Heart right ventricle (tissue), 16 donors: ENCODE measurements at regions not wholly inside any gene's neighbourhood (a gene's known extent, or its start where the extent isn't known, plus 50 kb on each side); places are given as distances from the start of the nearest gene placed in this dataset.

Experiments
- ATAC-seq, 8 donors: fragments of 200-7000 bp; cut with Tn5 transposase; one replicate each; pipeline ENCODE4 v1.9.1; 2020; ENCODE audit warnings: mild to moderate bottlenecking in 8 of 8, moderate library complexity in 8 of 8, moderate number of reproducible peaks in 1 of 8
- DNase-seq, 2 donors: peaks; one replicate each; pipeline ENCODE4 v3.0.0-alpha.2; 2020
- H3K27ac ChIP-seq, 10 donors: fragments of 200-600 bp; sonication (generic) in 2 of 10; one replicate each; pipeline versions ENCODE4 v1.5.0 to v1.8.0; 2020 to 2022; ENCODE audit warnings: mild to moderate bottlenecking in 3 of 10
- H3K27me3 ChIP-seq, 7 donors: fragments of 200-600 bp; one replicate each; pipeline ENCODE4 v1.8.0; 2021 to 2022; ENCODE audit warnings: mild to moderate bottlenecking in 2 of 7
- H3K36me3 ChIP-seq, 9 donors: fragments of 200-600 bp; sonication (generic) in 1 of 9; one replicate each; pipeline versions ENCODE4 v1.5.0 to v1.8.0; 2020 to 2022; ENCODE audit warnings: mild to moderate bottlenecking in 2 of 9
- H3K4me1 ChIP-seq, 9 donors: fragments of 200-600 bp; sonication (generic) in 1 of 9; one replicate each; pipeline versions ENCODE4 v1.5.0 to v1.8.0; 2020 to 2022; ENCODE audit warnings: mild to moderate bottlenecking in 4 of 9
- H3K4me3 ChIP-seq, 10 donors: fragments of 200-600 bp; sonication (generic) in 2 of 10; one replicate each; pipeline versions ENCODE4 v1.5.0 to v1.8.0; 2020 to 2022; ENCODE audit warnings: mild to moderate bottlenecking in 7 of 10, moderate library complexity in 2 of 10
- H3K9me3 ChIP-seq, 11 donors: fragments of 200-600 bp in 10 of 11; sonication (generic) in 2 of 11; one replicate each; pipeline versions ENCODE4 v1.5.0 to v1.8.0; 2013 to 2022; ENCODE audit warnings: mild to moderate bottlenecking in 2 of 11, control low read depth in 1 of 11, moderate library complexity in 1 of 11
- WGBS, 2 donors: extraction: QIAGEN DNeasy Blood & Tissue Kit; methylation state at CpG; one replicate each; pipeline ENCODE4 v1.1.7; 2013; ENCODE audit warnings: inconsistent platforms in 1 of 2; 5-methylcytosine and 5-hydroxymethylcytosine counted together
- intact Hi-C, 10 donors: fragments of 100-400 bp; cut with DNase I; formaldehyde crosslinking; loops; one replicate each; pipeline versions ENCODE4 v1.11.1 to v1.14.2; 2022
- TF ChIP-seq, protein P1 (sequence below), 9 donors: fragments of 200-600 bp; sonication (generic) in 2 of 9; IDR thresholded peaks; one replicate each; pipeline versions ENCODE4 v1.5.0 to v1.8.0; 2021 to 2022; ENCODE audit warnings: antibody characterized with exemption in 9 of 9, mild to moderate bottlenecking in 5 of 9, moderate library complexity in 1 of 9
- donor health status: Arrhythmogenic right ventricular cardiomyopathy.
- donor health status: ischemic (EF 13 %, LVEDD 7.1; RV severe dilation, severe dysfunction).
- donor health status: healthy with polysubstance abuse.
- donor health status: DM: no; HTN: yes; CAD: no.
- donor health status: DM: no; HTN: no; CAD: no.
- donor health status: ischemic (EF 25% LVEDD 6.9; RV normal size, moderate dysfunction).
- donor health status: ischemic (EF 25% LVEDD 5.7; RV mildly dilated, moderate dysfunction).
- donor health status: healthy.
- donor health status: DM: yes; HTN: yes; CAD: no.
- donor health status: Ischemic cardiomyopathy.
- donor health status: ischemic (EF 35%, LVEDD 5.7; RV mildly dilated, moderate dysfunction).
- donor health status: nonischemic (EF 11% LVEDD 7.7; RV severe dilation, severe dysfunction).
- donor health status: DM: yes; HTN: yes; CAD: no.
- donor health status: PGD.
- donor health status: ischemic (EF 29% LVEDD 5.4; RV normal size, mild dysfunction).
- donor health status: nonischemic (EF 23%, LVEDD 6.1; RV moderate dilation, normal function).

DNA sequence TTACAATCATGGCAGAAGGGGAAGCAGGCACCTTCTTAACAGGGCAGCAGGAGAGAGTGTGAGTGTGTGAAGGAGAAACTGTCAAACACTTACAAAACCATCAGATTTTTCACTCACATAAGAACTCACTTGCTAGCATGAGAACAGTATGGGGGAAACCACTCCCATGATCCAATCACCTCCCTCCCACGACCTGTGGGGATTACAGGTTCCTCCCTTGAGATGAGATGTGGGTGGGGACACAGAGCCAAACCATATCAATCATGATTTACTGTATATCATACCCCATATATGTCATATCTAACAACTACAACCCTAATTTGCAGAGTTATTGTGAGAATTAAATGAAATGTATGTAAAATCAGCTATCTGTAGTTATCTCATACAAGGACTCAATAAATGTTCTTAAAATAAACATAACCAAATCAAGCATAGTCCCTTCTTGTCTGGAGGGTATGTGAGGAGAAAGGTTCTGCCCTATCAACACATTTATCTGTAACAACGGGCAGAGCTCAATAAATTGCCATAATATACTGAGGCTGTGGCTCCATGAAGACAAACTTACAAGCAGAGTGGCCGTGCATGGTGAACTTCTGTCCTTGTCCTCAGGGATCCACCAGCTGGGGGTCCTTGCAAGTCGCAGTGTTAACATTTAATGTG is 504.7 kb downstream of the SOX2 start:
- intact Hi-C loops: no loop called here
- no peak overlapping the region for H3K27ac ChIP-seq
- H3K4me1 ChIP-seq: no peaks in the 10 kb centered on the region
- no peaks in the 10 kb centered on the region for H3K36me3 ChIP-seq
- no peaks in the 10 kb centered on the region for H3K9me3 ChIP-seq
- ATAC-seq: no peak
- peaks cover 0 to 6% (median 0%) of the 10 kb centered on the region in 7 donors for H3K27me3 ChIP-seq
- no peak overlapping the region for H3K4me3 ChIP-seq
- WGBS, 2 donors: 37 to 53% methylated on average over 4 of the region's 4 CpGs
- DNase-seq: no peak
- TF ChIP-seq, protein P1, sequence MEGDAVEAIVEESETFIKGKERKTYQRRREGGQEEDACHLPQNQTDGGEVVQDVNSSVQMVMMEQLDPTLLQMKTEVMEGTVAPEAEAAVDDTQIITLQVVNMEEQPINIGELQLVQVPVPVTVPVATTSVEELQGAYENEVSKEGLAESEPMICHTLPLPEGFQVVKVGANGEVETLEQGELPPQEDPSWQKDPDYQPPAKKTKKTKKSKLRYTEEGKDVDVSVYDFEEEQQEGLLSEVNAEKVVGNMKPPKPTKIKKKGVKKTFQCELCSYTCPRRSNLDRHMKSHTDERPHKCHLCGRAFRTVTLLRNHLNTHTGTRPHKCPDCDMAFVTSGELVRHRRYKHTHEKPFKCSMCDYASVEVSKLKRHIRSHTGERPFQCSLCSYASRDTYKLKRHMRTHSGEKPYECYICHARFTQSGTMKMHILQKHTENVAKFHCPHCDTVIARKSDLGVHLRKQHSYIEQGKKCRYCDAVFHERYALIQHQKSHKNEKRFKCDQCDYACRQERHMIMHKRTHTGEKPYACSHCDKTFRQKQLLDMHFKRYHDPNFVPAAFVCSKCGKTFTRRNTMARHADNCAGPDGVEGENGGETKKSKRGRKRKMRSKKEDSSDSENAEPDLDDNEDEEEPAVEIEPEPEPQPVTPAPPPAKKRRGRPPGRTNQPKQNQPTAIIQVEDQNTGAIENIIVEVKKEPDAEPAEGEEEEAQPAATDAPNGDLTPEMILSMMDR (IDR thresholded peaks at IDR 0.05): no peak

DNA sequence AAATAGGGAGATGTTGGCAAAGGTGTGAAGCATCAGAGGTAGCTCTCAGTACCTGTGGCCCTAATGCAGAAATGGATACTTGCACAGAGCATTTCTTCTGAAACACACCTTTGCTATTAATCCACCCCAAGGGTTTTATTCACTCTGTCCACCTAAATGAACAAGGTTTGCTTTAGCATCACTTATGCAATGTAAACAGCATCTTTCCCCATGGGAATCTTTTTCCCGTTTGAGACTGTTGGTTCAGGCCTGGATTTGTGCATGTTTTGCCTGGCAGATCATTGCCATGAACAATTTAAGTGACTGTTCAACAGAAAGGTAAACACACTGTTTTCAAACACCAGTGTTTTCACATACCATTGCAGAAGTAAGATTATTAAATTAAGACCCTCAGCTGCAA is 508.3 kb downstream of the SOX2 start:
- TF ChIP-seq, protein P1 (IDR thresholded peaks at IDR 0.05): no peak
- no peak for ATAC-seq

GRCh38 chr3:182220471-182220870 is 508.7 kb downstream of the SOX2 start:
- Histone ChIP-seq H3K4me3 (no peak overlapping the region), H3K27me3 (peaks cover 0 to 6% (median 0%) of the 10 kb centered on the region in 7 donors), H3K4me1 (no peaks in the 10 kb centered on the region), H3K27ac (no peak overlapping the region), H3K36me3 (no peaks in the 10 kb centered on the region), H3K9me3 (peaks cover 0 to 9% (median 0%) of the 10 kb centered on the region in 11 donors)
- DNase-seq (no peak), ATAC-seq (no peak)
- 75 to 79% methylated on average over 1 of the region's 1 CpG for WGBS, 2 donors
- TF ChIP-seq, protein P1 (IDR thresholded peaks at IDR 0.05): no peak
- intact Hi-C loops: no loop called here

More for the DNA sequence above, 508.3 kb downstream of the SOX2 start:
- no peak overlapping the region for H3K4me3 ChIP-seq
- peaks cover 0 to 7% (median 0%) of the 10 kb centered on the region in 11 donors for H3K9me3 ChIP-seq
- no peaks in the 10 kb centered on the region for H3K36me3 ChIP-seq
- intact Hi-C loops: no loop called here
- H3K4me1 ChIP-seq: no peaks in the 10 kb centered on the region
- H3K27ac ChIP-seq: no peak overlapping the region
- no peak for DNase-seq
- H3K27me3 ChIP-seq: peaks cover 0 to 6% (median 0%) of the 10 kb centered on the region in 7 donors
- WGBS, 2 donors: 30 to 33% methylated on average over 1 of the region's 1 CpG

GRCh38 chr3:182226995-182227394 is 515.3 kb downstream of the SOX2 start:
- TF ChIP-seq, protein P1 (IDR thresholded peaks at IDR 0.05): no peak

More at GRCh38 chr3:182226995-182227394, 515.3 kb downstream of the SOX2 start:
- Histone ChIP-seq H3K4me1 (no peaks in the 10 kb centered on the region), H3K4me3 (no peak overlapping the region), H3K27me3 (no peaks in the 10 kb centered on the region), H3K9me3 (peaks cover 0 to 19% (median 0%) of the 10 kb centered on the region in 11 donors), H3K27ac (no peak overlapping the region), H3K36me3 (no peaks in the 10 kb centered on the region)
- WGBS, 2 donors: 42 to 49% methylated on average over 4 of the region's 4 CpGs
- DNase-seq (no peak), ATAC-seq (no peak)
- intact Hi-C loops: no loop called here
